Tibial nerve (tissue), 4 donors: ENCODE measurements at regions not wholly inside any gene's neighbourhood (a gene's known extent, or its start where the extent isn't known, plus 50 kb on each side); places are given as distances from the start of the nearest gene placed in this dataset.

Source experiments
- DNase-seq, 2 donors: peaks; one replicate each; pipeline ENCODE4 v3.0.0-alpha.2; 2019; ENCODE audit warnings: low spot score in 2 of 2
- H3K27ac ChIP-seq, 4 donors: fragments of 200-600 bp; sonication (generic) in 3 of 4; one replicate each; pipeline ENCODE4 v1.5.1; 2017 to 2019; ENCODE audit warnings: mild to moderate bottlenecking in 1 of 4
- H3K27me3 ChIP-seq, 2 donors: fragments of 200-600 bp; sonication (generic) in 1 of 2; one replicate each; pipeline versions ENCODE4 v1.5.1 to v1.6.0; 2017 to 2019
- H3K36me3 ChIP-seq, 3 donors: fragments of 200-600 bp; sonication (generic); one replicate each; pipeline ENCODE4 v1.5.1; 2018 to 2019
- H3K4me1 ChIP-seq, 4 donors: fragments of 200-600 bp; sonication (generic) in 3 of 4; one replicate each; pipeline ENCODE4 v1.5.1; 2017 to 2019
- H3K4me3 ChIP-seq, 4 donors: fragments of 200-600 bp; sonication (generic) in 3 of 4; one replicate each; pipeline ENCODE4 v1.5.1; 2017 to 2019; ENCODE audit warnings: mild to moderate bottlenecking in 1 of 4, moderate library complexity in 1 of 4
- H3K9me3 ChIP-seq, 4 donors: fragments of 200-600 bp; sonication (generic) in 3 of 4; one replicate each; pipeline ENCODE4 v1.5.1; 2017 to 2019
- CTCF ChIP-seq, 5 experiments: fragments of 200-600 bp in 3 of 5; fragments of 450-650 bp in 2 of 5; sonication (generic) in 3 of 5; IDR thresholded peaks; one replicate each; pipeline ENCODE4 v1.5.1; 2016 to 2019; ENCODE audit warnings: antibody characterized with exemption in 5 of 5, mild to moderate bottlenecking in 3 of 5, moderate library complexity in 2 of 5
- EP300 ChIP-seq, 2 donors: sonication (generic); formaldehyde crosslinking; IDR thresholded peaks; one replicate each; pipeline ENCODE4 v1.6.1; 2017; ENCODE audit warnings: antibody characterized with exemption in 2 of 2, mild to moderate bottlenecking in 1 of 2
- POLR2A ChIP-seq, 2 donors: fragments of 450-650 bp; IDR thresholded peaks; one replicate each; pipeline ENCODE4 v1.6.1; 2017; ENCODE audit warnings: antibody characterized with exemption in 2 of 2, mild to moderate bottlenecking in 2 of 2, moderate library complexity in 2 of 2
- WGBS, 2 donors: methylation state at CpG; one replicate each; pipeline ENCODE4 v1.1.5; 2018; 5-methylcytosine and 5-hydroxymethylcytosine counted together

GRCh38 chr10:10958041-10958440 lies 59.6 kb upstream of the CELF2 start:
- TF ChIP-seq POLR2A (IDR thresholded peaks at IDR 0.05) (no peak), CTCF (IDR thresholded peaks at IDR 0.05) (no peak)
- no peaks in the 10 kb centered on the region for H3K4me1 ChIP-seq
- H3K36me3 ChIP-seq, result no peaks in the 10 kb centered on the region
- DNase-seq, result no peak
- 76% methylated on average over 3 of the region's 3 CpGs for WGBS, 2 donors
- no peaks in the 10 kb centered on the region for H3K27me3 ChIP-seq
- no peak overlapping the region for H3K4me3 ChIP-seq
- H3K27ac ChIP-seq, result no peak overlapping the region
- H3K9me3 ChIP-seq, result no peaks in the 10 kb centered on the region

GRCh38 chr10:10959666-10960065 lies 58.0 kb upstream of the CELF2 start:
- H3K27me3 ChIP-seq, result no peaks in the 10 kb centered on the region
- H3K4me1 ChIP-seq, result no peaks in the 10 kb centered on the region
- TF ChIP-seq EP300 (IDR thresholded peaks at IDR 0.05) (no peak), CTCF (IDR thresholded peaks at IDR 0.05) (no peak), POLR2A (IDR thresholded peaks at IDR 0.05) (no peak)
- WGBS, 2 donors, result 76 to 77% methylated on average over 3 of the region's 3 CpGs
- no peak overlapping the region for H3K4me3 ChIP-seq
- H3K9me3 ChIP-seq, result no peaks in the 10 kb centered on the region
- no peak overlapping the region for H3K27ac ChIP-seq
- no peaks in the 10 kb centered on the region for H3K36me3 ChIP-seq
- no peak for DNase-seq

GRCh38 chr10:10960534-10960933 lies 57.1 kb upstream of the CELF2 start:
- H3K36me3 ChIP-seq, result no peaks in the 10 kb centered on the region
- no peaks in the 10 kb centered on the region for H3K4me1 ChIP-seq
- 78 to 80% methylated on average over 6 of the region's 6 CpGs for WGBS, 2 donors
- no peak for TF ChIP-seq POLR2A (IDR thresholded peaks at IDR 0.05)
- TF ChIP-seq CTCF (IDR thresholded peaks at IDR 0.05), result peak in 1 of 5 experiments; percentile 14
- no peaks in the 10 kb centered on the region for H3K27me3 ChIP-seq
- no peak overlapping the region for H3K4me3 ChIP-seq
- no peak for DNase-seq
- no peak overlapping the region for H3K27ac ChIP-seq
- H3K9me3 ChIP-seq, result no peaks in the 10 kb centered on the region

- Histone ChIP-seq H3K4me1 (peaks cover 0 to under 1% (median 0%) of the 10 kb centered on the region in 4 donors), H3K4me3 (no peak overlapping the region), H3K9me3 (no peaks in the 10 kb centered on the region), H3K27ac (no peak overlapping the region), H3K36me3 (no peaks in the 10 kb centered on the region), H3K27me3 (no peaks in the 10 kb centered on the region)
- WGBS, 2 donors, result 85 to 93% methylated on average over 1 of the region's 1 CpG
- no peak for TF ChIP-seq CTCF (IDR thresholded peaks at IDR 0.05)
- no peak for TF ChIP-seq EP300 (IDR thresholded peaks at IDR 0.05)
- no peak for TF ChIP-seq POLR2A (IDR thresholded peaks at IDR 0.05)
- DNase-seq, result no peak
These were observed 56.6 kb upstream of the CELF2 start for GRCh38 chr10:10961072-10961471.

GRCh38 chr10:10967029-10967428 lies 50.6 kb upstream of the CELF2 start:
- Histone ChIP-seq H3K27ac (no peak overlapping the region), H3K4me3 (no peak overlapping the region), H3K27me3 (no peaks in the 10 kb centered on the region), H3K36me3 (no peaks in the 10 kb centered on the region), H3K4me1 (peaks cover 0 to 5% (median 0%) of the 10 kb centered on the region in 4 donors), H3K9me3 (no peaks in the 10 kb centered on the region)
- no peak for DNase-seq
- TF ChIP-seq POLR2A (IDR thresholded peaks at IDR 0.05) (no peak), CTCF (IDR thresholded peaks at IDR 0.05) (no peak), EP300 (IDR thresholded peaks at IDR 0.05) (no peak)
- WGBS, 2 donors, result 86 to 89% methylated on average over 10 of the region's 10 CpGs
